H4 (cell line): ENCODE measurements at regions not wholly inside any gene's neighbourhood (a gene's known extent, or its start where the extent isn't known, plus 50 kb on each side); places are given as distances from the start of the nearest gene placed in this dataset.
"Not testable (repeated sequence)": the region's sequence is repeated elsewhere in the genome, so short reads cannot be mapped to it uniquely, and the experiment has no call there.

Experiments used
- DNase-seq: peaks from one replicate; pipeline ENCODE4 v3.0.0-alpha.2; 2015; ENCODE audit warnings: low spot score

- DNase-seq = no peak
Measured at GRCh38 chr9:115804206-115804605, 349.4 kb upstream of the PAPPA start.

GRCh38 chr9:115808108-115808507 lies 345.5 kb upstream of the PAPPA start:
- DNase-seq = peak; percentile 21

- DNase-seq = peak; percentile 60
Measured at GRCh38 chr9:115808695-115809094, 344.9 kb upstream of the PAPPA start.

- no peak for DNase-seq
Measured at GRCh38 chr9:115810166-115810565, 343.4 kb upstream of the PAPPA start.

- DNase-seq = no peak
Measured at GRCh38 chr9:115814081-115814480, 339.5 kb upstream of the PAPPA start.

GRCh38 chr9:115815786-115816185 lies 337.8 kb upstream of the PAPPA start:
- no peak for DNase-seq

- not testable (repeated sequence) for DNase-seq
Measured at GRCh38 chr9:115818651-115819050, 334.9 kb upstream of the PAPPA start.

GRCh38 chr9:115832031-115832430 lies 321.6 kb upstream of the PAPPA start:
- DNase-seq = no peak

- no peak for DNase-seq
Measured at GRCh38 chr9:115837618-115838017, 316.0 kb upstream of the PAPPA start.

- no peak for DNase-seq
Measured at GRCh38 chr9:115838417-115838816, 315.2 kb upstream of the PAPPA start.

GRCh38 chr9:115844433-115844832 lies 309.2 kb upstream of the PAPPA start:
- not testable (repeated sequence) for DNase-seq

- DNase-seq = peak; percentile 48
Measured at GRCh38 chr9:115845648-115846312, 307.8 kb upstream of the PAPPA start.

GRCh38 chr9:115847216-115847615 lies 306.4 kb upstream of the PAPPA start:
- DNase-seq = peak; percentile 30

GRCh38 chr9:115849679-115850412 lies 303.7 kb upstream of the PAPPA start:
- no peak for DNase-seq

- no peak for DNase-seq
Measured at GRCh38 chr9:115850548-115851304, 302.9 kb upstream of the PAPPA start.

GRCh38 chr9:115855458-115856133 lies 298.0 kb upstream of the PAPPA start:
- no peak for DNase-seq

- DNase-seq = not testable (repeated sequence)
Measured at GRCh38 chr9:115858421-115858820, 295.2 kb upstream of the PAPPA start.

- DNase-seq = no peak
Measured at GRCh38 chr9:115862021-115862420, 291.6 kb upstream of the PAPPA start.

- no peak for DNase-seq
Measured at GRCh38 chr9:115864581-115864980, 289.0 kb upstream of the PAPPA start.

- no peak for DNase-seq
Measured at GRCh38 chr9:115867326-115867725, 286.3 kb upstream of the PAPPA start.

GRCh38 chr9:115877852-115878438 lies 275.6 kb upstream of the PAPPA start:
- DNase-seq = peak; percentile 5

- no peak for DNase-seq
Measured at GRCh38 chr9:115879451-115879850, 274.1 kb upstream of the PAPPA start.
